GM18502 (cell line): ENCODE measurements at regions not wholly inside any gene's neighbourhood (a gene's known extent, or its start where the extent isn't known, plus 50 kb on each side); places are given as distances from the start of the nearest gene placed in this dataset.

Experiments used
- ATAC-seq: cut with Tn5 transposase; IDR thresholded peaks from one replicate; pipeline ENCODE4 v1.9.1; 2021; ENCODE audit warnings: mild to moderate bottlenecking; ENCODE audit not compliant: unreplicated experiment, poor library complexity

DNA sequence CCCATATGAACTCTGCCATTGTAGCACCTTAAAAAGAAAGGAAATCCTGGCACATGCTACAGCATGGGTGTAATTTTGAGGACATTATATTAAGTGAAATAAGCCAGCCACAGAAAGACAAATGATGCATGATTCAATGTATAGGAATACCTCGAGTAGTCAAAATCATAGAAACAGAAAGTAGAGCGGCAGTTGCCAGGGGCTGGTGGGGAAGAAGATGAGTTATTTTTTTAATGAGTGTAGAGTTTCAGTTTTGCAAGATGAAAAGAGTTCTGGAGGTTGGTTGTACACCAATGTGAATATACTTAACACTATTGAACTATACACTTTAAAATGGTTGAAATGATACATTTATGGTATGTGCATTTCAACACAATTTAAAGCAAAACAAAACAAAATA is 133.0 kb downstream of the ZDHHC21 start:
- peak; percentile 91 for ATAC-seq

DNA sequence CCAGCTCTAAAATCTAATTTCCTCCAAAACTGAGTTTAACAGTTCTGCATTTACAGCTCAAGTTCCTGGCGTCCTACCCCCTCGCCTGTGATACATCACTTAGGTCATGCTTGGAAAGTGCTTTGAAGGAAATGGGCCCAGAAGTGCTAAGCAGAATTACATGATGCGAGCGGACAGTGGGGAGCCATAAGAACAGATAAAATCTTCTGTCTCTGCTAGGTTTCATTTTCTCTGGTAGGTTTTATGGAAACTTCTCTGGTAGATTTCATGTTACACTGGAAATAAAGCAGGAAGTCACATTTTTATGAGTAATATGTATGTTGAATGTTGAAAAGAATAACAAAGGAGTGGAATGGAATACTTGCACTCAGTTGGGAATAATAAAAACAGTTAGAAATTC is 138.3 kb downstream of the ZDHHC21 start:
- no peak for ATAC-seq

DNA sequence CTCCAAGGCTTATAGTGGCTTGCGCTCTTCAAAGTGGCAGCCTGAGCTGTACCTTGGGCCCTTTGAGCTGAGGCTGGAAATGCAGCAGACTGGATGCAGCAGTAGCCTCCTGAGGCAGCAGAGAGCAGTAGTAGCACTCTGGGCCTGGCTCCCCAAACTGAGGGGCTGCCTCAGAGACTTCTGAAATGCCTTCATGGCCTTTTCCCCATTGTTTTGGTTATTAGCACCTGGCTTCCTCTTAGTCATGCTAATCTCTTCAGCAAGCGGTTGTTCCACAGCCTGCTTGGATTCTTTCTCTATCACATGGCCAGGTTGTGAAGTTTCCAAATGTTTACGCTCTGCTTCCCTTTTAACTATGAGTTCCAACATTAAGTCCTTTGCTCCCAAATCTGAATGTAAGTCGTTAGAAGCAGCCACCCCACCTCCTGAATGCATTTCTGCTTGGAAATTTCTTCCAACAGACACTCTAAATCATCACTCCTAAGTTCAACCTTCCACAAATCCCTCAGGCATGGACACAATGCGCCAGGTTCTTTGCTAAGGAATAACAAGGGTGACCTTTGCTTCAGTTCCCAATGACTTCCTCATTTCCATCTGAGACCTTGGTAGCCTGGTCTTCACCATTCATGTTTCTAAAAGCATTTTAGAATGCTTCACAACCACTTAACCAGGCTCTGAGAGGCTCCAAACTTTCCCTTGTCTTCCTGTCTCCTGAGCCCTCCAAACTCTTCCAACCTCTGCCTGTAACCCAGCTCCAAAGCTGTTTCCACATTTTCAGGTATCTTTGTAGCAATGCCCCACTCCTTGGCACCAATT is 145.8 kb downstream of the ZDHHC21 start:
- ATAC-seq: no peak

DNA sequence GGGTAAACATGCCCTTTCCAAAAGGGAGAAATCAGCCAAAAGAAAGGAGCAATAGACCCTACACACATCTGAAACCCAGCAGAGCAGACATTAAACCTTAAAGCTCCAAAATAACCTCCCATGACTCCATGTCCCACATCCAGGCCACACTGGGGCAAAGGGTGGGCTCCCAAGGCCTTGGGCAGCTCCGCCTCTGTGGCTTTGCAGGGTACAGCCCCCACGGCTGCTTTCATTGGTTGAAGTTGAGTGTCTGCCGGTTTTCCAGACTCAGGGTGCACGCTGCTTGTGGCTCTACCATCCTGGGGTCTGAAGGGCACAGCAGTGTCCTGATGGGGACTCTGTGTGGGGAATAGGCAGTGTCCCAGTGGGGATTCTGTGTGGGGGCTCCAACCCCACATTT is 146.5 kb downstream of the ZDHHC21 start:
- no peak for ATAC-seq

DNA sequence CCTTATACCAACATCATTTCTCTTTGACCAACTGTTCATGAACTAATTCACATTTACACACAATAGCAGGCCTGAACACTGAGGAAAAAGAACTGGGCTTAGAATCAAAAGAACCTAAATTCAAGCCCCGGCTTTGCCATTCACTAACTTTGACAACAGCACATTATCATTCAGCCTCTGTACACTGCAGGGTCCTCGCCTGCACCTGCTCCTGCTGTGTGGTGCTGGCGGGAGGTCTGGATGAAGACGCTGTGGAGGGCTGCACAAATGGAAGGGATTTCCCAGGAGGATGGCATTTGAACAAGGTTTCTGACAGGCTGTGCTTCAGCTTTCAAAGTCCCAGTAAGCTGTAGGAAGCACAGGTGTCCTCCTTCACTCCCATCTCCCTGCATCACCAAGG is 151.2 kb downstream of the ZDHHC21 start:
- no peak for ATAC-seq

DNA sequence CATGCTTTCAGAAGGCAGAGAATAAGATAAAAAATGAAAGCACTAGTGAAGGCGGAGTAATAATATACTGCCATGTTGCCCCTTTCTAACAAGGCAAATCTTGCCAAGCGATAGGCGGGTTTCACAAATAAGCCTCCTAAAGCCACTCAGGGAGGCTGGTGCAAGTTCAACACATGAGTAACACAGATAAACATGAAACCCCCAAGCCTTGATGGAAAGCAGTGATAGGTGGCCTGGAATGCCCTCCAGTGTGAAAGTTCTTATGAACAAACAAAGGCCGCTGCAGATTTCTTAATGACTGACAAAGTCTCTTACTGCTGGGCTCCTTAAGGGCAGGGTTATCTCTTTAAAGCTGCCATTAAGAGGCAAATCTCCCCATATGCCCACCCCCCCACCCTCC is 154.7 kb downstream of the ZDHHC21 start:
- ATAC-seq: no peak

DNA sequence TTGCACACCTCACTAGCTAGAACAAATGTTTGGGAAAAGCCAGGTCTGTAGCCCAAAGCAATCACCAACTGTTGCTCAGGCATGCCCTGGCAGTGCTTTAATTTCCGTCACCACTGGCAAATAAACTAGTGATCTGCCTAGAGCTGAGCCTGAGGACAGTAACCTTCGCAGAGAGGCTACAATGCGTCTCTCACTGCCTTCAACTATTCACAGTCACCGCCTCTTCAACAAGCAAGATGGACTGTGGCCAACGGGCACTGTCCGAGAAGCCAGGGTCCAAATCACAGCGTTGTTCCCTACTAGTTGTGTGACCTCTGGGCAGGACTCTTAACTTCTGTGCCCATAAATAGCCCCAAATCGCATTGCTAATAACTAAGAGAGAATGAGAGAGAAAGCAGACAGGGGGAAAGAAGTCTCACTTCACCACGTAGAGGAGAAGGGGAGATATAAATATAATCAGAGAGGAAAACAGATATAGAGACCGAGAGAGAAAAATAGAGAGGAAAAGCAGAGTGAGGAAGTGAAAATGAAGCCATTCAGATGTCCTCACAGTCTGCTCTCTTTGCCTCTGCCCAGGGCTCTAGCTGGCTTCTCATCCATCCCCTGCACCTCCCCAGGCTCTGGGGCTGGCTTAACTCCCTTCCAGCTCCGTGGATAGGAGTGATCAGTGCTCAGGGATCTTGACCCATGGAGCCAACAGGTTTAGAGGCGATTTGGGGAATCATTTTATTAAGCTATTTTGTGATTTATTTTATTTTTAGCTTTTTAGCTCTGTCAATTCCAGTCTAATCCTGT is 157.9 kb downstream of the ZDHHC21 start:
- ATAC-seq: peak; percentile 44

DNA sequence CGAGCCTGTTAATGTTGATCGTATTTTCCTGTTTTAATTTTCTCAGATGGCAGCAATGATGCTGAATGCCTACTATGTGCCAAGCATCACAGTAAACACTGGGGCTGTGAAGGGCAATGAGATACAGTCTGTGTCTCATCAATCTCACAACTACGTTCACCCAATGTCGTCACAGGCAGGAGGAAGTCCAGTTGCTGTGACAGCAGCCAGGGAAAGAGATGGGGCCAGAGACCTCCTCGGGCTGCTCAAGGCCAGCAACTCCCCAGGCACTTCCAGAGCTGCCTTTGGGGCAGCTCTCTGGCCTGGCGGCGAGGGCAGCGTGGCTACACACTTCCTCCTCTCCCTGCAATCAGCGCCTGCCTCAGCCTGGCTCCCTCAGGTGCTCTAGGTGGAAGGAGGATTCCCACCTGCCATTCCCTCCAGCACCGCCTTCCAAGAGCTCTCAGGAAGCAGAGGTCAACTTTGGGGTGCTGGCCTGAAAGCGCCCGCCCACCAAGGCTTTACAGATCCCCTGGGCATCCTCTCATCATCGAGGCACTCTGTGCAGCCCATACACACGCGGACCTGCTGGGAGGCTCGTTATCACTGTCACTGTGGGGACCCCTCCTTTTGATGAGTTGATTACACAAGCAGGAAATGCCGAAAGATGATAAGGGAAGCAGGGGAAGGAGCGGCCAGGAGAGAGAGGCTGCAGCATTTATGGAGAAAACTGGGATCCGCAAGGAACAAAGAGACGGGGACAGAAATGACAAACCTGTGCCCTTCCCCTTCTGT is 159.2 kb downstream of the ZDHHC21 start:
- ATAC-seq: no peak

DNA sequence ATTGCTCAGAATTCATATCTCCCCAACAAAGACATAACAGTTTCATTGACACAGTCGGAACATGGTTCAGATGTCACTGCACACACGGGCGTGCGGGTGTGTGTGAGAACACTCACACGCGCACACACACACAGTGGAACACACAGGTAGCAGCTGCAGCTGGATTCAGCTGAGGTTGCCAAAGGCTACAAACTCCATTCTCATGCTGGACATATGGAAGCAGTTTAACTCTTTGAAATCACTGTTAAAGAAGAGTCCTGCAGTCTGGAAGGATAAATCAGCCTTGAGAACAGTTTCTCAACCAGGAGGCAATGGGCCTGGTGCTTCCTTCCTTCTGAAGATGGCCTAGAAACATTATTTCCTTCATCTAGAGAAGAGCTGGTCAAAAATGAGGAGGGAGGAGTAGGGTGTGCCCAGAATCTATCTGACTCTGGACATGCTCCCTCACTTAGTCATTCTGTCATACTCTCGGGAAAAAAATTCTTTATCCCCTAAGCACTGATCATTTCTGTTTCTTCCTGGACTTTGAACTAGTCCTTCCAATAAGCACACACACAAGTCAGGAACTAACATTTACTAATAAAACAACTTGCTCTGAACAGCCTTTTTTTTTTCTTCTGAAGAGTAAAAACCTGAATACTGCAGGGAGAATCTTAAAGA is 160.6 kb downstream of the ZDHHC21 start:
- ATAC-seq: no peak

DNA sequence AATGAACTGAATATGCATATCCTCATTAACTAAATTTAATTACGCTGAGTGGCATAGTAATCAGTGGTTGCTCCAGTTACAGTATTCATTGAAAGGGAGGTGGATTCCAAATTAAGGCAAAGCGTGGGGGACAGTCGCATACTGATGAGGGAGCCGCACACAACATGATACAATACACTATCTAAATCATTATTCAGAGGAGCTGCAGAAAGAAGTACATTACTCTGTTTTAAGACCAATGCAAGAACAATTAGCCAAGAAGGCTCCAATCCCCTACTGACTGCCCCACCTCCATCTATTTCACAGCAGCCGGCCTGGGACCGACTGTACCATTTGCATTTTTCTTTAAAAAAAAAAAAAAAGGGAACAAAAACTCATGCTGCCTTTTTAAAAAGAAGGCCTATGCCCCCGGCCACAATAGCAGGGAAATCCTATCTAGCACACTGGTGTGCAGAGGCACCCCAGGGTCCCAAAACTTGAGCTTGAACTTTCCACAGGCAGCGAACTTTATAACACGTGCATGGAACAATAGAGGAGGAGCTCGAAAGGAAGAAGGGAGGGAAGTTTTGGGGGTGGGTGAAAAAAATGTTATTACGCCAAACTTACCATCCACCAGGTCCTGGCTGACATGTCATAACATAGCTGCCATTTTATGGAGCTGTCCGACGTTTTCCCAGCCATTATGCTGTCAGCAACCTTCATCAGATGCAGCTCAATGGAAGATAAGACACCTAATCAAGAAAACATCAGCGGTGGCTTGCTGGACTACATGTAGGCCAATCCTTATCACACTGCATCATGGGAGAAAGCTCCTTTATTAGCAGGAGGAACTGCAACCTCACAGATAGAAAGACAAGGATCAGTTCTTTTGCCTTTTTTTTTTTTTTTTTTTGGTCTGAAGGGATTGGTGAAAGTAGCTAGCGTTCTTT is 161.6 kb downstream of the ZDHHC21 start:
- no peak for ATAC-seq

DNA sequence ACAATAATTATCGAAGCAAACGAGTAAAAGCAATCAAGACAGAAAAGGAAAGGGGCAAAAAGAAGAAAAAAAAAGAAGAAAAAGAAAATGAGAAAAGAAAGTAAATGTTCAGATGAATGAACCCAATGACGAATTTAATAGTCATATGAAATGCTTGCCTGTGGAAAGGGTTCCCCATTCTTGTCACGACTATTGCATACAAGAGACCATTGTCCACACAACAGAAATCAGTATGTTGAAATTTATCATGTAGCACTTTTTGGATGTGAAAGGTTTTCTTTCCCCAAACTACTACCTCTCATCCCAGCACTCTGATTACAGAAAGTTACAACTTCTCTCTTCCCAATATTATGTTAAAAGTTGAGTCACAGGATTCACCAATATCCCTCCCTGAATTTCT is 162.4 kb downstream of the ZDHHC21 start:
- no peak for ATAC-seq

DNA sequence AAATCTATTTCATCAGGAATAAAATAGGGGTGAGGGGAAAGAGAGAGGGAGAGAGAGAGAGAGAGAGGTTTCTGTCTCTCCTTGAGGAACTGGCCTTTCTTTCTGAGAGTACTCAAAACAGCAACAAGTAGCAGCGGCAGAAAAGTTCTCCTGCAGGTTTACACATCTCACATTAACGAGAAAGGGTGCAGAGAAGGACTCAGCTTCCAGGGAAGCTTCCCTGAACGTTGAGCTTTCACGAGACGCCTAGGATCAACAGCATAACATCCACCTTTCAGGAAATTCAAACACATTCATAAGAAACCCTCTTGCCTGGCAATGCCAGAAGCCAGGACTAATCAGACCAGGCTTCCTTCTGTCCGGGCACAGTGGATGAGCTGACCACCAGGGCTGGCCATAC is 162.9 kb downstream of the ZDHHC21 start:
- ATAC-seq: no peak

DNA sequence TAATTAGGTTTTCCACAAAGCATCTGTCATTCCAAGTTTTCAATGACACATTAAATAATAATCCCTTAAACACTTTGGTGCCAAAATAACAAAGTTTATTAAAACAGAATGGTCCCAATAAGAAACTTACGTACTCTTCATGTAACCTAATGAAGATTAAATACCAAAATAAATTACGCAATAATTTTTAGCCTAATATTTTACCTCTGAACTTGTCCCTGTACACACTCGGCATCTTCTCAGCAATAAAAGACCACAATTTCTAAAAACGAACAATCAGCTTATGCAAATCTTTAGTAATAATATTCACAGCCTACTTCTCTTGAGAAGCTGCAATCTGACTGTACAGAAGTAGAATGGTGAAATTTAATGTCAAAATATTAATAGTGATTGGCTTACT is 163.6 kb downstream of the ZDHHC21 start:
- no peak for ATAC-seq

DNA sequence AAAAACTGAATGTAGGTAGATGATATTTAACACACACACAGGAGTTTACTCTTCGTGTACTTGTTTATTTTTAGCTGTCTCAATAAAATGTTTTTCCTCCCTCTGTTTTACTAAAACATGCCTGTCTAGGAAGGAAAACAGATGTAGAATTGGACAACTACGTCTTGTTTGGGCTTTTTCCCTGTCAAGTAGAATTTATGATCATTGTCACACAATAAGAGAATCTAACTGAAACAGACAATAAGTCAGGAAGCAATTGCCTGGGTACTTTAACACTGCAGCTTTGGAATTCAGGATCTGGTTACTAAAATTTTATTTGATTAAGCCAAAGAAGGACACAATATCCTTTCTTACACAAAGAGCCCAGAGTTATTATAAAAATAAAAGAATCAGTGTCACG is 164.2 kb downstream of the ZDHHC21 start:
- no peak for ATAC-seq

DNA sequence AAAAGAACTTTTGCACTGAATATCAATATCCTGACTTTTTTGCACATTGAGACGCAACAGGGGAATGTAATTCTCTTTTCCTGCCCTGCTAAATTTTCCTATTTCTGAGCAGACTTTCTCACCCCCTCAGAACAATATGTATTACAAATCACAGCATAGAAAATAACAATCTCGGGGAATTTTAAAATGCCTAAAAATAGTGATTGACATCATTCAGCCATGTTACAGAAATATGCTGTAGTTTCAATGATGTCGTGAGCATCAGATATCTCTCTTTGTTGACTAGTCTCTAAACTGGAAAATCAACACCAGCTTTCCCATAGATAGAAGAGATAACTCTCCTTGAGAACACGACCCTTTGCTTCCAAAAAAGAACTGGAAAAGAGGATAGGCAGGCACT is 166.7 kb downstream of the ZDHHC21 start:
- ATAC-seq: no peak

DNA sequence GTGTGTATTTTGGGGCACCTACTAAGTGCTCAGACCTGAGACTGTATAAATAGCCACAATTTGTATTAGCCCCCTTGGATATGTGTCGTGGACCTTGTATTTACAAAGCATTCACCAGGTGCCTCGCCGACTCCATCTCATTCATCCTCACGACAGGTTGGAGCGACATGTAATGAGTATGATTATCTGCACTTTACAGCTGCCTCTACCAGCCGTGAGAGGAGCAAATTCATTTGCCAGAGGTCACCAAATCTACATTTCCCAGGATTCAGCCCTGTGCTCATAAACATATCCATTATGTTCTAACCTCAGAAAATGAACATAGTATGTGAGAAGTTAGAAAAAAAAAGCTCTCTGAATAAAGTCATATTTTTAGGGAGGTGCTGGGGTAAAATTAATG is 167.4 kb downstream of the ZDHHC21 start:
- no peak for ATAC-seq

DNA sequence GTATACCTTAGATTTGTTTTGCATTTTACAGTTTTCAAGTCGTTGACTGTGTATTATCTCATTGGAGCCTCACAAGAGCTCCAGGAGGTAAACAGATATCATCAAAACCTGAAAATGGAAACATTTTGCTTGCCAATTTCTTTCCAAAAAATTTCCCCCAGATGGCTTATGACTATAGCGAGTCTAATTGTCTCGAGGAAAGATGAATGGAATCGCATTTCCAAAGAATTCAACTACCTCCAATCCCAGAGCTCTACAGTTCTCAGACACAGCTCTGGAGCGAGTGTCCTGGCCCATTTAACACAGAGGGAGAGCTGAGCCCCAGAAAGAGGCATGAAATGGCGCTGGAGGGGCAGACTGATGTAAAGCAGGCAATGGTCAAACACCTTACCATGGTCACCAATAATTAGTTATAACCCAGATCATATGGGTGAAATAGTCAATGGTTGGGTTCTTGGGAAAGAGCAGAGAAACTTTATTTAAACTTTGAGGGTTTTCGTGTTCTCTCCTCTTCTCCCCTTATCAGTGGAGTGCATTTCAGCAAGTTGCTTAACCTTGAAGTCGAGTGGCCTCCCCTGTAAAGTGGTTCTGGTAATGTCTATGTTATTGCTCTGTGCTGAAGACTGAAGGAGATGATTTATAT is 168.2 kb downstream of the ZDHHC21 start:
- no peak for ATAC-seq

DNA sequence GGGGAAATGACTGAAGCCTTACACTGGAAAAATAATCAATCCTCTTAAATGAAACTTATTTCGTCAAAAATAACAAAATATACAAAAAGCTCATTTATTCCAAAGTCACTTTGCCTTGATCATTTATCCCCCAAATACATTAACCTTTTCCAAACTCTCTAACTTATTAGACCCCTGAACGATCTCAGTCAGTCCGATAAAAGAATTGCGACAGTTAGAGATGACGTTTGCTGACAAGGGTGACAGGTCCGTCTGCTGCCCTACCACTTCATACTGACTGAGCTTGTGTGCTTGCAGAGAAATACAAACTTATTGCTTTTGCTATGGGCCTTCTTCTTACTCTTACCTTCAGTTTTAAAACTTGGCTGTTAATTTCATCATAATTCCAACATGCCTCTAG is 169.7 kb downstream of the ZDHHC21 start:
- no peak for ATAC-seq
